HepG2 (cell line): ENCODE measurements at regions not wholly inside any gene's neighbourhood (a gene's known extent, or its start where the extent isn't known, plus 50 kb on each side); places are given as distances from the start of the nearest gene placed in this dataset.

Experiments used
- BRCA1 ChIP-seq: sonication (generic); formaldehyde crosslinking; IDR thresholded peaks from 2 replicates; pipeline ENCODE4 v1.4.0; 2020; ENCODE audit warnings: missing genetic modification reagents
- ETV6 ChIP-seq: sonication (generic); formaldehyde crosslinking; conservative IDR thresholded peaks from 2 replicates; pipeline ENCODE4 v1.4.0; 2020; ENCODE audit warnings: missing genetic modification reagents
- FOSL2 ChIP-seq: sonication (generic); formaldehyde crosslinking; IDR thresholded peaks from 2 replicates; pipeline ENCODE4 v1.4.0; 2020; ENCODE audit warnings: missing genetic modification reagents
- HHEX ChIP-seq: IDR thresholded peaks from 2 replicates; pipeline ENCODE4 v1.6.1; 2016; ENCODE audit warnings: control low read depth
- KMT2A ChIP-seq: sonication (generic); formaldehyde crosslinking; IDR thresholded peaks from 2 replicates; pipeline ENCODE4 v1.4.0; 2020; ENCODE audit warnings: missing genetic modification reagents
- KMT2B ChIP-seq: IDR thresholded peaks from 2 replicates; pipeline ENCODE4 v1.6.1; 2016; ENCODE audit warnings: missing genetic modification reagents, missing compliant biosample characterization
- LCORL ChIP-seq, 2 experiments: fragments of 450-650 bp in 1 of 2; sonication (generic) in 1 of 2; formaldehyde crosslinking in 1 of 2; IDR thresholded peaks; 2 replicates each; pipeline versions ENCODE4 v1.5.0 to v1.6.1; 2017 to 2020; ENCODE audit warnings: antibody characterized with exemption in 1 of 2, missing genetic modification reagents in 1 of 2
- MAF1 ChIP-seq: sonication (generic); formaldehyde crosslinking; IDR thresholded peaks from 2 replicates; pipeline ENCODE4 v1.5.0; 2020; ENCODE audit warnings: missing genetic modification reagents, borderline replicate concordance
- MIER3 ChIP-seq: IDR thresholded peaks from 2 replicates; pipeline ENCODE4 v1.6.1; 2016; ENCODE audit warnings: missing compliant biosample characterization, borderline replicate concordance
- NR2C2 ChIP-seq: sonication (generic); formaldehyde crosslinking; IDR thresholded peaks from 2 replicates; pipeline ENCODE4 v1.4.0; 2020; ENCODE audit warnings: missing genetic modification reagents, mild to moderate bottlenecking, moderate library complexity, borderline replicate concordance
- PRMT3 ChIP-seq: sonication (generic); formaldehyde crosslinking; IDR thresholded peaks from 2 replicates; pipeline ENCODE4 v1.8.1; 2022; ENCODE audit warnings: low read depth, mild to moderate bottlenecking, moderate library complexity, missing genetic modification reagents, borderline replicate concordance
- RORA ChIP-seq: sonication (generic); formaldehyde crosslinking; IDR thresholded peaks from 2 replicates; pipeline ENCODE4 v1.5.0; 2020; ENCODE audit warnings: mild to moderate bottlenecking, missing genetic modification reagents, moderate library complexity
- SMC3 ChIP-seq: IDR thresholded peaks from 2 replicates; pipeline ENCODE4 v1.6.1; 2011; ENCODE audit warnings: low read length, improper control_type of control experiment
- UBTF ChIP-seq: sonication (generic); formaldehyde crosslinking; IDR thresholded peaks from 2 replicates; pipeline ENCODE4 v1.4.0; 2020; ENCODE audit warnings: mild to moderate bottlenecking, missing genetic modification reagents
- ZNF143 ChIP-seq: sonication (generic); formaldehyde crosslinking; IDR thresholded peaks from 2 replicates; pipeline ENCODE4 v1.4.0; 2020; ENCODE audit warnings: missing genetic modification reagents
- ZNF282 ChIP-seq: fragments of 450-650 bp; IDR thresholded peaks from 2 replicates; pipeline ENCODE4 v1.6.1; 2018; ENCODE audit not compliant: partially characterized antibody
- ZNF33B ChIP-seq: sonication (generic); formaldehyde crosslinking; IDR thresholded peaks from 2 replicates; pipeline ENCODE4 v1.5.1; 2020; ENCODE audit warnings: mild to moderate bottlenecking, missing genetic modification reagents
- ZNF878 ChIP-seq: sonication (generic); formaldehyde crosslinking; IDR thresholded peaks from 2 replicates; pipeline ENCODE4 v1.8.1; 2023; ENCODE audit warnings: mild to moderate bottlenecking, missing genetic modification reagents, moderate library complexity
- TF ChIP-seq, protein P1 (sequence below): sonication (generic); formaldehyde crosslinking; IDR thresholded peaks from 2 replicates; pipeline ENCODE4 v1.8.1; 2022; ENCODE audit warnings: low read depth, mild to moderate bottlenecking, missing genetic modification reagents
- TF ChIP-seq, protein P2 (sequence below): sonication (generic); formaldehyde crosslinking; IDR thresholded peaks from 2 replicates; pipeline ENCODE4 v1.8.0; 2022; ENCODE audit warnings: mild to moderate bottlenecking, missing genetic modification reagents, moderate library complexity

DNA sequence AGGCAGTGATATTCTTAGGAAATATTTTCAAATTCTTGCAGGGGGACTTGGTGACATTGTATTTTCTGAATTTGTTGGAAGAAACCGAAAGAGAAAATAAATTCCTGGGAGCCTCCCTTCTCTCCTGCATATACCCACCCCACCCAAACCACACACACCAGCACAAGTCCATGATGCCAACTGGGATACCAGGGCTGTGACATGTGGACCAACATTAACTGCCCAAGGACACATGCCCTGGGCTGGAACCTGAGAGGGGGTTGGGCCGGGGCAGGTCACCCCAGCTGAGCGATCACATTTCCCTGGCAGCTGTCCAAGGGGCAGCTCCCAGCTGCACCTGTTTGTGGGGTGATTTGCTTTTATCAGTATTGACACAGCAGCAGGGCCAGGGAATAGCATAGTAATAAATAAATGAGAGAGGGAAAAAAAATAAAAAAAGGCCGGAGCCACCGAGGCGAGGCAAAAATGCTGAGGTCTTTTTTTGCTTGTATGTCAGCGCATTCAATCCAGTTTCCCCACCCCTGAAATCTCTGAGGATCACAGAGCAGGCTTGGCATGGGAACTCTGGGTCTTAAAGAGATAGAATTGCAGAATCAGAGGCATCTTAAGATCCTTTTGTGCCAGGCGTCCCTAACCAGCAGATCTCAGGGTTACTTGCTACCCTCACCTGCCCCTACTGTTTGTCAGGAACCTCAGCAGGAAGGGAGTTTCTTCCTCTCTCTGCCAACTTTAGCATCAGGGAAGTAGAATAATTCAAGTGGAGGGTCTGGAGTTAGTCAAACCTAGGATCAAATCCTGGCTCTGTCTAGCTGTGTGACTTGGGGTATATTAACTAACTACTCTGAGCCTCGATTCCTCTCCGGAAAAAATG is 66.5 kb upstream of the PIM1 start (continued):
- TF ChIP-seq, protein P1, sequence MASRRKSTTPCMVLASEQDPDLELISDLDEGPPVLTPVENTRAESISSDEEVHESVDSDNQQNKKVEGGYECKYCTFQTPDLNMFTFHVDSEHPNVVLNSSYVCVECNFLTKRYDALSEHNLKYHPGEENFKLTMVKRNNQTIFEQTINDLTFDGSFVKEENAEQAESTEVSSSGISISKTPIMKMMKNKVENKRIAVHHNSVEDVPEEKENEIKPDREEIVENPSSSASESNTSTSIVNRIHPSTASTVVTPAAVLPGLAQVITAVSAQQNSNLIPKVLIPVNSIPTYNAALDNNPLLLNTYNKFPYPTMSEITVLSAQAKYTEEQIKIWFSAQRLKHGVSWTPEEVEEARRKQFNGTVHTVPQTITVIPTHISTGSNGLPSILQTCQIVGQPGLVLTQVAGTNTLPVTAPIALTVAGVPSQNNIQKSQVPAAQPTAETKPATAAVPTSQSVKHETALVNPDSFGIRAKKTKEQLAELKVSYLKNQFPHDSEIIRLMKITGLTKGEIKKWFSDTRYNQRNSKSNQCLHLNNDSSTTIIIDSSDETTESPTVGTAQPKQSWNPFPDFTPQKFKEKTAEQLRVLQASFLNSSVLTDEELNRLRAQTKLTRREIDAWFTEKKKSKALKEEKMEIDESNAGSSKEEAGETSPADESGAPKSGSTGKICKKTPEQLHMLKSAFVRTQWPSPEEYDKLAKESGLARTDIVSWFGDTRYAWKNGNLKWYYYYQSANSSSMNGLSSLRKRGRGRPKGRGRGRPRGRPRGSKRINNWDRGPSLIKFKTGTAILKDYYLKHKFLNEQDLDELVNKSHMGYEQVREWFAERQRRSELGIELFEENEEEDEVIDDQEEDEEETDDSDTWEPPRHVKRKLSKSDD: no peak
- TF ChIP-seq RORA (CRISPR knock-in tag): peak; percentile 86; the same call in 1 of the 2 replicates
- no peak for TF ChIP-seq LCORL (IDR thresholded peaks at IDR 0.05)
- TF ChIP-seq LCORL (CRISPR knock-in tag; IDR thresholded peaks at IDR 0.05): peak; percentile 90
- no peak for TF ChIP-seq ZNF282
- TF ChIP-seq ZNF143 (CRISPR knock-in tag): no peak
- TF ChIP-seq SMC3: peak; percentile 24; the same call in 1 of the 2 replicates
- no peak for TF ChIP-seq KMT2A (CRISPR knock-in tag)
- no peak for TF ChIP-seq ZNF33B (CRISPR knock-in tag)
- TF ChIP-seq ETV6 (CRISPR knock-in tag): no peak
- no peak; the same call in 1 of the 2 replicates for TF ChIP-seq UBTF (CRISPR knock-in tag)
- peak; percentile 84 for TF ChIP-seq ZNF878 (CRISPR knock-in tag)
- 0 out of 2 replicates have a peak, but pooled peaks have one; percentile 11 for TF ChIP-seq PRMT3 (CRISPR knock-in tag)
- TF ChIP-seq, protein P2, sequence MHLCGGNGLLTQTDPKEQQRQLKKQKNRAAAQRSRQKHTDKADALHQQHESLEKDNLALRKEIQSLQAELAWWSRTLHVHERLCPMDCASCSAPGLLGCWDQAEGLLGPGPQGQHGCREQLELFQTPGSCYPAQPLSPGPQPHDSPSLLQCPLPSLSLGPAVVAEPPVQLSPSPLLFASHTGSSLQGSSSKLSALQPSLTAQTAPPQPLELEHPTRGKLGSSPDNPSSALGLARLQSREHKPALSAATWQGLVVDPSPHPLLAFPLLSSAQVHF (CRISPR knock-in tag): no peak
- TF ChIP-seq BRCA1: no peak; the same call in 1 of the 2 replicates
- TF ChIP-seq MIER3 (CRISPR knock-in tag): 0 out of 2 replicates have a peak, but pooled peaks have one; percentile 35
- TF ChIP-seq HHEX (CRISPR knock-in tag): no peak
- peak; percentile 24; the same call in 1 of the 2 replicates for TF ChIP-seq KMT2B (CRISPR knock-in tag)
- no peak for TF ChIP-seq MAF1 (CRISPR knock-in tag)
- peak; percentile 82 for TF ChIP-seq FOSL2 (CRISPR knock-in tag)
- TF ChIP-seq NR2C2 (CRISPR knock-in tag): no peak
